BJ (cell line): ENCODE measurements at regions not wholly inside any gene's neighbourhood (a gene's known extent, or its start where the extent isn't known, plus 50 kb on each side); places are given as distances from the start of the nearest gene placed in this dataset.

Experiments
- CTCF ChIA-PET: fragments of 350-600 bp; formaldehyde crosslinking; extraction: SDS; loops from one replicate; lab custom pipeline; 2021; ENCODE audit warnings: antibody characterized with exemption, inconsistent platforms; lab: Yijun Ruan, JAX
- POLR2A ChIA-PET: fragments of 300-600 bp; sonication (Branson Sonifier 250); formaldehyde crosslinking; extraction: SDS; loops from one replicate; lab custom pipeline; 2021; ENCODE audit warnings: antibody characterized with exemption; lab: Charles Lee
- DNase-seq: peaks from one replicate; pipeline ENCODE4 v3.0.0-alpha.2; 2011; ENCODE audit warnings: low read depth
- H3K27me3 ChIP-seq: 2 replicates; pipeline ENCODE4 v1.6.0; 2011; ENCODE audit warnings: low read length; ENCODE audit not compliant: control insufficient read depth, insufficient read depth
- H3K36me3 ChIP-seq: 2 replicates; pipeline ENCODE4 v1.5.1; 2011; ENCODE audit warnings: low read length; ENCODE audit not compliant: control insufficient read depth, insufficient read depth
- H3K4me3 ChIP-seq: 2 replicates; pipeline ENCODE4 v1.5.1; 2011; ENCODE audit warnings: low read depth, mild to moderate bottlenecking, control low read depth, low read length
- CTCF ChIP-seq: IDR thresholded peaks from 2 replicates; pipeline ENCODE4 v1.5.1; 2011; ENCODE audit warnings: low read depth, mild to moderate bottlenecking, control low read depth, inconsistent platforms, low read length, moderate library complexity; ENCODE audit not compliant: insufficient read depth

DNA sequence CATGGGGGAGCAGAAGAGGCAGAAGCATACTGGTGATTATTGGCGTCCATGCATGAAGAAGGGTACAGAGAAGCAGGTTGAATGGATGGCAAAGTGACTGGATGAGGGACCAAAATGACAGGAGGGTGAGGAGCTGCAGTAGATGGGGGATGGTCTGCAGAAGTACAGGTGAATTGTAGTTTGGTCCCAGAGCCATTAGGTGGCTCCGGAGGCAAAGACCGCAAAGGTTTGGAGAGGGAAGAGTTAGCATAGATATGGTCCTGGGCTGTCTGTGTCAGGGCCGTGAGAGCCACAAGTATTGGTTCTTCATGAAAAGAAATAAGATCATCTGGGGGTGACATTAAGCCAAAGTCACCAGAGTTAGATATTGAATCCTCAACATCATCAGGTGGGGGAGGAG, 59.0 kb upstream of the ZNF726 start:
- no peak for TF ChIP-seq CTCF
- ChIA-PET POLR2A (no interaction called here), CTCF (no interaction called here)
- no peak overlapping the region for H3K4me3 ChIP-seq
- no peaks in the 10 kb centered on the region for H3K27me3 ChIP-seq
- no peak for DNase-seq
- no peaks in the 10 kb centered on the region for H3K36me3 ChIP-seq

- ChIA-PET POLR2A (no interaction called here), CTCF (no interaction called here)
- no peak overlapping the region for H3K4me3 ChIP-seq
- no peaks in the 10 kb centered on the region for H3K36me3 ChIP-seq
- no peaks in the 10 kb centered on the region for H3K27me3 ChIP-seq
- no peak for DNase-seq
- TF ChIP-seq CTCF, result no peak
These were observed 62.7 kb upstream of the ZNF726 start for GRCh38 chr19:23851966-23852365.

- POLR2A ChIA-PET, result no interaction called here
- no peak for DNase-seq
- H3K36me3 ChIP-seq, result no peaks in the 10 kb centered on the region
- TF ChIP-seq CTCF, result no peak
- no peaks in the 10 kb centered on the region for H3K27me3 ChIP-seq
- CTCF ChIA-PET, result no interaction called here
- no peak overlapping the region for H3K4me3 ChIP-seq
These were observed 74.1 kb upstream of the ZNF681 start for GRCh38 chr19:23832717-23833327.

- H3K4me3 ChIP-seq, result no peak overlapping the region
- no peak for DNase-seq
- POLR2A ChIA-PET, result no interaction called here
- H3K27me3 ChIP-seq, result no peaks in the 10 kb centered on the region
- no peaks in the 10 kb centered on the region for H3K36me3 ChIP-seq
- TF ChIP-seq CTCF, result no peak
- CTCF ChIA-PET, result no interaction called here
These were observed 65.3 kb upstream of the ZNF681 start for GRCh38 chr19:23823952-23824389.

- Histone ChIP-seq H3K36me3 (no peaks in the 10 kb centered on the region), H3K4me3 (no peak overlapping the region), H3K27me3 (no peaks in the 10 kb centered on the region)
- no peak for TF ChIP-seq CTCF
- DNase-seq, result no peak
- POLR2A ChIA-PET, result no interaction called here
- CTCF ChIA-PET, result no interaction called here
These were observed 64.0 kb upstream of the ZNF681 start for GRCh38 chr19:23822735-23823134.
